Ureter (tissue), 1 donor: ENCODE measurements at regions not wholly inside any gene's neighbourhood (a gene's known extent, or its start where the extent isn't known, plus 50 kb on each side); places are given as distances from the start of the nearest gene placed in this dataset.

Source experiments
- DNase-seq: peaks from one replicate; pipeline ENCODE4 v3.0.0-alpha.2; 2020; ENCODE audit warnings: low spot score
- donor health status: DM: yes; HTN: yes; CAD: no.

DNA sequence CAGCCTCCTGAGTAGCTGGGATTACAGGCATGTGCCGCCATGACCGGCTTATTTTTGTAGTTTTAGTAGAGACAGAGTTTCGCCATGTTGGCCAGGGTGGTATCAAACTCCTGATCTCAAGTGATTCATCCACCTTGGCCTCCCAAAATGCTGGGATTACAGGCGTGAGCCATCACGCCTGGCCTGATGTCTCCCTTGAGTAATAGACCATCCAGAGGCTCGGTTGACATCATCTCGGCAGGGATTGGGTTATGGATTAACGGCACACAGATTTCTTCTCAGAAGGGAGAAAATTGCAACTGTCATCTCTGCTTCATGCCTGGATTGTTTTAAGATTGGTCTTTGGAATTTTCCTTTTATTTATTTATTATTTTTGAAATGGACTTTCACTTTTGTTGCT, 239.2 kb upstream of the LARGE1 start:
- DNase-seq, result no peak

DNA sequence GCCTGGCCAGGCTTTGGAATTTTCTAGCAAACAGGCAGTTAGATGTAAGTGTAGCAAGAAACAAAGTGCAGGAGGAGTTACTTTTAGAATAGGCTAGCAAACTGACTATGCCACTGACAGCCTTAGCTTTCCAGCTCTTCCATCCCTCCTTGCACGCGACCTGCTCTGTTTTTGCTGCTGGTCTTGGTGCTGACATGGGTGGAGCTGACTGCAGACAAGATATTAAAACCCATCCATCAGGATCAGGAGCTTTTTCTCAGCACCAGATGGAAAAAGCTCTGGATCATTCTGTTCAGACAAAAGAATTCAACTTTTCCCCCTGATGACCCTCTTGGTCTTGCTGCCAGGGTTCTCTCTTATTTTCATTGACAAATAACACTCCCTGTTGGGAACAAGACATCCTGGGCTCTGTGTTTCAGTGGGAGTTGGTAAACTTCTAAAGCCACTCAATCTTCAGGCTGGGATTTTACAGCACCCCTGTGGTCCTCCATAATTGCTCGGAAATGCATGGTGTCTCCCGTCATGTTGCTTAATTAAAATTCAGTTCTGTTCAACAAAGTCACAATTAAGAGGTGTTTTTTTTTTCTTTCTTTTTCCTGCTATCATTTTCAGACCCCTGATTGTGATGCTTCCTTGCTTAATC, 240.0 kb upstream of the LARGE1 start:
- no peak for DNase-seq

DNA sequence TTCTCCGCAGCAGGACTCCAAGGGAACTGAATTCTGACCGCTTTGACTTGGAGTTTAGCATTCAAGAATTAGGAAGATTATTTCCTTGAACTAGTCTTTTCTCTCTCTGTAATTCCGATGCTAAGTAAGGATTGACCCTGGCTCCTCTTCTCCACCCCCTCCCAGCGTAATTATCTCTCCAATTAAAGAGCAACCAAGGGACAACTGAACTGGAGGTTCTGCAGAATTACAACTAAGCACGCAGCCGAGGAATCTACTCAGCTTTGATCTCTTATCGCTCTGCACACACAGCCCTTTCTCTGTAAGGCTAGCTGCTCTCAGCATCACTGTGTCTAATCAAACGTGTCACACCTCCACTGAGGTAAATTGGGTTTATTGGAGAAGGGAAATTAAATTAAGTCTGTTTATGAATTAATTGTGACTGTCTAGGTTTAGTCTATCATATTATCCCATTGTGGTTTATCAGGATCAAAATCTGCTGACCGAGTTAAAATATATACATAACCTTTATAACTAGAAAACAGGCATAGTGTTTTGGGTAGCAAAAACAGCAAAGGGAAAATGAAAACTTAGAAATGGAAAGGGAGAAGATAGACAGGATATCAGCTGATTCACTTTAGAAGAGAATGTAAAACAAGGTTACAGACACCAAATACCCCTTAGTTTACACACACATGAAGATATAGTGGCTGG, 241.3 kb upstream of the LARGE1 start:
- no peak for DNase-seq

DNA sequence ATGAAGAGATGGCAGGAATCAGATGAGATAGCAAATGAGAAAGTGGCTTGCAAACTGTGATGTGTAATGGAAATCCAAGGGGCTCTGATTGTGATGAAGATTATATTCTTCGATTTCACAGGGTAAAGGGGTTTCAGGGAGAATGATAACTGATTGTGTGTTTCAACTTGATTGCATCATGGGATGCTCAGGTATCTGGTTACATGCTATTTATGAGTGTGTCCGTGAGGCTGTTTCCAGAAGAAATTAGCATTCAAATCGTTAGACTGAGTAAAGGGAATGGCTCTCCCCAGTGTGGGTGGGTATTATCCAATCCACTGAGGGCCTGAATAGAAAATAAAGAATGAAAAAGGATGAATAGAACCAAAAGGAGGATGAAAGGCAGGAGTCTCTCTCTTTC, 278.7 kb upstream of the LARGE1 start:
- no peak for DNase-seq

DNA sequence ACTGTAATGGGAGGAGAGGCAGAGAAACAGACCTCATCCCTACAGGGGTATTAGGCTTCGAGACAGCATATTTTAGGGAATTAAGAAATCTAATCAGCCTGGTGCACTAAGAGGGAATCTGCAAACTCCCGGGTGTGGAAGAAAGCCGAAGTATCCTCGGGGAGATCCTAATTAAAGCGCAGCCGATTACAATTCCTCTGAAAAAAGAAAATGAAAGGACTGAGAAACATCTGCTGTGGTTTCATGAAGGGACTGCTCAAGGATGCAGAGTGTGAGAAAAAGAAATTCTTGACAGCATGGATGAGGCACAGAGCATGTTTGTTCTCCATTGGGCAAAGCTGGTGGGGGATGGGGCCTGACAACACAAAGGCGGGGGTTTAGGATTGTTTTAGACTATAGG, 290.0 kb upstream of the LARGE1 start:
- no peak for DNase-seq

DNA sequence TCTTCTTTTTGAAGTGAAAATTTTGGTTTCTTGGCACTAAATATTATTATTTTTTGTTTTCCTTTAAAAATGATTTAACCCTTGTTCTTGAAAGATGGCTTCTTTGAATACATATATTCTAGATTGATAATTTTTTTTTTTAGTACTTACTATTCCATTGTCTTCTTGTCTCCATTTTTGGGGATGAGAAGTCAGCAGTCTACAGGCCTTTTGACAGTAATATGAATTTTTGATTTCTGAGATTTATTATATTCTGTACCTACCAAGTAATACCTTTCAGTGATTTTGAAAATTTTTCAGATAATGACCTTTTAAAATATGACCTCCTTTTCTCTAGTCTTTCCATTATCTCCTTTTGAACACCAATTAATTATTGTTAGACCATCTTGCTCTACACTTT, 294.1 kb upstream of the LARGE1 start:
- DNase-seq, result no peak

DNA sequence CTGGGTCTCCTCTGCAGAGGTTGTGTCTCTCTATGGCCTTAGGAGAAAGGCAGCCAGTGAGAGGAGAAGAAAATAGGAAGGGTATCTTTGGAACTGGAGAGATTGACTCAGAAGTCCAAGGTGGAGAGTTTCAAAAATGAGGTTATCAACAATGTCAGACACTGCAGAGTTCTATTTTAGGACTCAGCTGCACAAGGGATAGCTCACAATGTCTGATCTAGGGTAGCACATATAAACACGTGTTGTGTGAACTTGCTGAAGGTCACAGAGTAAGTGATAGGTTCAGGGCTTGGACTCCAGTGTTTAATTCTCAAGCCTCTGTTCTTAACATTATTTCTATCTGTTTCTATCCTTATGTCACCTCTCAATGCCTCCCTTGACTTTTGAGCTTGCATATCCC, 305.0 kb upstream of the LARGE1 start:
- DNase-seq, result no peak

DNA sequence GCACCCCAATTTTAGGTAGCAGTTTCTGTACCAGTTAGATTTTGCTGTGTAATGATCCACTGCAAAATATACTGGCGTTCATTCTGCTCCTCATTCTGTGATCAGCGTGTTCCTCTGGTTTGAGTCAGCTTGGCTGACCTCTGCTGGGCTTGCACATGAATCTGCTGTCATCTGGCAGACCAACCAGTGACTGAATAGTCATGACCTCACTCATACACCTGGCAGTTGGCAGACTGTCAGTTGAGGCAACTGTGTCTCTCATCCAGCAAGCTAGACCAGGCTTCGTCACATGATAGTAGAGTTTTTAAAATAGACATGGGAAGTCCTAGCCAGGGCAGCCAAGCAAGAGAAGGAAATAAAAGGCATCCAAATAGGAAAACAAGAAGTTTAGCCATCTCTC, 316.3 kb upstream of the LARGE1 start:
- DNase-seq, result peak; percentile 45

DNA sequence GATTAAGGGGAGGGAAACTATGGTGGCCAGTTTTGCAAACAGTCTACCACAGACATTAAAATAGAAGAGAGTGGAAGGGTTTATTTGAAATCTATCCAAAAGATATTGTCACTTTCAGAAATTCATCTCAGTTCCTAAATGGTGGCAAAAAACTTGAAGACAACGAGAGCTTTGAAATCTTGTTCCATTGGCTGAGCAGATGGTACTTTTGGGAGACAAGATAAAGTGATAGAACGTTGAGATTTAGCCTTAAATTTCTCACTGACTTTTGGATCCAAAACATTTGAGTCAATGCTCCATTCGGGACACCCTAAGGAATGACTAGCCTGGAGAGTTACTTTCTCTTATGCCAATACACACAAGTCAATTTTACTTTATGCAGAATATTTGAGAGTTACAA, 319.1 kb upstream of the LARGE1 start:
- DNase-seq, result no peak

DNA sequence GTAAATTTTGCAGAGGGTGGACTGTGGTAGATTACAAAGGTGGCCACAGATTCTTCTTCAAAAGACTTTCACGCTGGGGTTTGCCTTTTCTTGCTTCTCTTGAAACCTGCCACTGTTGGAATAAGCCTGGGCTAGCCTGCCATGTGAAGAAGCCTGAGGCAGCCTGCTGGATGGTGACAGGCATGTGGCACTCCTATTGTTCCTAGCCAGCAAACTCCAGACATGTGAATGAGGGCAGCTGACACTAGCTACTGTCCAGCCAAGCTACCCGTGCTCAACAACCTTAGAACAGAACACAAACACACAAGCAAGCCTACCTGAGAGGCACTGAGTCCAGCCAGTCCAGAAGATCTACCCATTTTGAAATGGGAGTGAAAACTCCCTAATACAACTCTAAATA, 322.7 kb upstream of the LARGE1 start:
- DNase-seq, result no peak

DNA sequence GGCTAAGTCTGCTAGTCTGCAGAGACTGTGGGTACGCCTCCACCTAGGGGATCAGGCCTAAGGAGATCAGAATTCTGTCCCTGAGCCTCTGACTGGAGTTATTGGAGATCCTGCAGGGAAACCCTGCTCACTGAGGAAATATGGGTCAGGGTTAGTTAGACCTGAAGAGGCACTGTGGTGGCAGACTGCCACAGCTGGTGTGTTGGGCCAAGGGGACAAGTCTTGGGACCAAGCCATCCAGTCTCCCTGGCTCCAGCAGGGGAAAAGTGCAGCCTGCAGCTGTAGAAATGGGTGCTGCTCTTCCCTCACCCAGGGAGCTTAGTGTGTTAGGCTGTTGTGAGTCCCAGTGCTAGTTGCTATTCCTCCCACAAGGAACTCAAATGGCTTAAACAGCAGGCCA, 334.8 kb upstream of the LARGE1 start:
- DNase-seq, result no peak

DNA sequence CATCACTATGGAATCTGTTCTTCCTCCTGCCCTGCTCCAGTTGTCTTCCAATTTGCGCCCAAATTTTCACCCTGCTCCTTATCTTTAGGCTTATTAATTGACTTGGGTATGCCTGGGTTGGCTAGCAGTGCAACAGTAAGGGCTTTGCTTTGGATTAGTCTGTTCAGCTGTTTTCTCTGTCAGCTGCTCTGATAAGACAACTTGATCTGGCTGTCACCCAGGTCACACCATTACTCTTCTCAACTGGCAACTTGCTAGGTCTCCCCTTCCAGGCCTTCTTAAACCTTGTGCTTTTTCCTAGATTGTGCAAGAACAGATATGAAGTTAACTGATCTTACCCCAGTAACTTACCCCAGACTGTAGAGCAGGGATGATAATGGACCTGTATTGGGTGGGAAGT, 357.8 kb upstream of the LARGE1 start:
- no peak for DNase-seq

DNA sequence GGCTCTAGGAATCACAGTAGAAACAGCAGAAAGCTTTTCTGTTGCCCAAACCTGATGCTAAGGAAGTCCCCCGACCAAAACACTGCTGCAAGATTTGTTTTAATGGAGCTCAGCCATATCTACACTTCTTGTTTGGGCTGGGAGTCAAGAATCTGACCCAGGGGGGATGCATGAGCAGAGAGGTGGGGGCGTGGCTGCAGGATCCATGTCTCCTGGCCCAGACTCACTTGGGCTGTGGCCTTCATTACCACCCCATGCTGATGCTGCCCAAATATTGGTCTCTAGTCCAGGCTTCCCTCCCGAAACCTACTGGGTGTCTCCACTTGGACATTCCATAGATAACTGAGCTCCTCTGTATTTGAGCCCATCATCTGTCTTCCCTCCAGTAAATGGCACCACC, 361.5 kb upstream of the LARGE1 start:
- no peak for DNase-seq

DNA sequence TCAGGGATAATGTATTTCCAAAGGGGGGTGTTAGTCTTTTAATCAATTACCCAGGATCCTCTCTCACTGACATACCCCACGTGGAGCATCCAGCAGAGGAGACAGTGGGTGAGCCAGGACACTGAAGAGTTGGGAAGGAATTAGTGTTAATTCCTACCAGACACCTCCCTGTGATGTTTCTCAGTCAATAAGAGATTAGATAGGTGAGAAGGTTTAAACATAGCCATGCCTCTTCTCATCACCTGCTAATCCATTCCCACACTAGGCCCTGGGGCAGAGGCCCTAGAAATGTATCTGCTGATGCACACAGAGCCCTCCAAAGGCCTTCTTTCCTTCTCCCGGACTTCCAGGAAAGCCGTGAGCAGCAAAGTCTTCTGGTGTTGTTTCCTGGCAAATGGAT, 363.6 kb upstream of the LARGE1 start:
- DNase-seq, result no peak

DNA sequence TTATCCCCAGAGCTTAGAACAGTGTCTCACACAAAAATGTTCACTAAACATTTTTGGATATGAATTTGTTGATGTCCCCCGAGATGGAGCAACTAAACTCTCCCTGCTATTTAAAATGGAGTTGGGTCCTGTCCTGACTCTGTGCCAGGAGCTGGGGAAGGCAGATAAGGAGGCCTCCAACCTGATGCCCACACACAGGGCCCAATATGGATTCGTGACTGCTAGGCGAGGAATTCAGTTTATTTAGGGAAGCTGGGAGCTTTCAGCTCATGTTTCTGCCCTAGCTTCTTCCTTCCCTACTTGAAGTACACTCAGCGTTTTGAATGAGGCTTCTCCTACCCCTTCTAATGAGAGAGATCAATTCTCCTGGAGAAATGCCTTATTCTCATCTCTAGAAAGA, 373.0 kb upstream of the LARGE1 start:
- no peak for DNase-seq

DNA sequence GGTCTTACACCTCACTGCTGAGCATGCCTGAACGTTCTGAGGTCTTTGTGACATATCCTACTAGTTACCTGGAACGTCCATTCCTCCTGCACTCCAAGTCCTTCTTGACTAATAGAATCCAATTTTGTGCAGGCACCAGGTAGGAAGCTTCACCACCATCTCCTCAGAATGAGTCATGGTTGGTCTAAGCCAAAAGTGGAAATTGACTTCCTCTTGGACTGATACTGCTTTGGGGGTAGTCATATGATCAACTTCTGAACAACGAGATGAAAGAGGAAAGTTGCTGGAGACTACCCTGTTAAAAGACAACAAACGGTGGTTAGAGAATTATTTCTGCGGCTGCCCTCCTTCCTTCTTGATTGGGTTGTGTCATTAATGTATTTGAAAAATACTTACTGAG, 374.2 kb upstream of the LARGE1 start:
- DNase-seq, result no peak

DNA sequence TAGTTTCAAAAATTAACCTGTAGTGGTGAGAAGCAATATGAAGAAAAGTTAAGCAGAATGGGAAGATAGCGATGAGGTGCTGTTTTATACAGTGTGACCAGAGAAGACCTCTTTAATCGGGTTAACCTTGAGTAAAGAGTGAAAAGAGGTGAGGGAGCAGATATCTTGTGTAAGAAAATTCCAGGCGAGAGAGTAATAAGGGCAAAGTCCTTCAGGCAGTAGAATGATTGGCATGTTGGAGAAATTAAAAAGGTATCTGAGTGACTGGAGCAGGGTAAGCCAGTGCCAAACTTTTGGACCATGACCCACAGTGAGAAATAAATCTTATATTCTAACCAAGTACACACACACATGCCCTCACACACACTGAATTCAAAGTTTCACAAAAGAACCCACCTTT, 374.7 kb upstream of the LARGE1 start:
- no peak for DNase-seq

DNA sequence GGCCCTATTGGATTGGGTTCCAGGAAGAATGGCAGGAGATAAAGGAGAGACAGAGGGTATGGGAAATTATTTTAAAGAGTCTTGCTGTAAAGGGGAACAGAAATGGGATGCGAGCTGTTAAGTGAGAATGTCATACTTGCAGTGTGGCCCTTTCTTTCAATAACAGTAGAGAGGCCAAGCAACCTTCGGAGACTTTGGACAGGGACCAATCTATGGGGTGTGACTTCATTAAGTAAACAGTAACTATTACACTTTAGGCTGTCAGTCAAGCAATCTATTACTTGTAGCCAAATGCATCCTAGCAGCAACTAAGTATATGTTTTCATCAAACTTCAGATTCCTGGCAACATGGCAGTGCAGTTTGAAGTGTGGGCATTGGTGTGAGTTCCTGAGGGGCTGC, 376.2 kb upstream of the LARGE1 start:
- no peak for DNase-seq

DNA sequence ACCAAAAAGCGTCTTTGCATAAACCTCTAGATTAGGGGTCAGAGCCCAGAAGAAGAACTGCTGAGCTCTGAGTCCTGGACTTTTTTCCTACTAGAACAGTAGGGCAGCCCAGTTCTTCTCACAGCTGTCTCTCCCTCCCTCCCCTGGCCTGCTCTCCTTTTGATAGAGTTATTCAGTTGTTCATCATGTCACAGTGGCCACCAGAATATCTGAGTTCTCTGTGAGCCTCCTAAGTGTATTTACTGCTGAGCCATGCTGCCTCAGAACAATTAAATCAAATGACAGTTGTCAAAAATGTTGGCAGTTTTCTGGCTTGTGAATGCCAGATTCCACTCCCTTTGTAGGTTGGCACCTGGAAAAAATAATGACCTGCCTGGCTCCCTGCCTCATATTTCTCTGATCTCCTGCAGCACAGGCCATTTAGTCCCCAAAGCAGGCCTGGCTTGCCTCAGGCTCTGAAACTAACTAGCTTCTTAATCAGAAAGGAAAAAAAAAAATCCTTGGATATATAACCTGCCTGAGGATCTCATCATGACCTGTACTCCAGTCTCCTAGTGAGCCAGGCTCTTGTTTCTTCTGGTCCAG, 377.4 kb upstream of the LARGE1 start:
- no peak for DNase-seq

DNA sequence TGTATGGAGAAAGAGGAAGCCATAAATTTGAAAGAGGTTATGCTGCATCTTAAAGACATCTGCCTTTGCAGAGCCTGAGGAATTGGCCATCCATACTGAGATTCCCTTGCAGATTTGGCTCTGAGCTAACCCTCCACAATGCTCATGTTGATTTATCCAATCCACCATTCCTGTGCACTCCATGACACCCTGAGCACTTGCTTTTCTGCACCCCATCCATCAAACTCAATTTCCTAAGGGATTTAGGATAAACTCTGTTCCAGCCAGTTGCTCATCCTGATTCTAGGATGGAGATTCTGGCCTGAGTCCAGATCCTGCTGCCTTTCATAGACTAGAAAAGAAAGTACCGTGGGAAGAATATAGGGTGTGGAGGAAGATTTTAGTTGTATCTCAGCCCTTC, 379.2 kb upstream of the LARGE1 start:
- DNase-seq, result no peak

DNA sequence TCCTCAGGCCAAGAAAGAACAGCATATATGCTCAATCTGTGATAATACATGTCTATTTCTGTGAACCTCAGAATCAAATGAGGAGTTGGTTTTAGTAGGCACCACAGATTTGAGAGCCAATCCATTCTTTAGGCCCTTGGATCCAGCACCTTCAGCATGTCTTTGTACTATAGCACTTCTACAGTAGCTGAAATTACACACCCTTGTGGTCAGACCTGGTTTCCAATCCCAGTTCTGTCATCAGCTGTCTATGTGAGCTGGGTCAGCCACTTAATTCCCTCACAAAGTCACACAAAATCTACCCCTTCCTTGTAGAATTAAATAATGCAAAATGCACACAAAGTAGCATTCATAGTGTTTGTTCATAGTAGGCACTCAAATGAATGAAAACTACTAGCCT, 381.3 kb upstream of the LARGE1 start:
- no peak for DNase-seq

DNA sequence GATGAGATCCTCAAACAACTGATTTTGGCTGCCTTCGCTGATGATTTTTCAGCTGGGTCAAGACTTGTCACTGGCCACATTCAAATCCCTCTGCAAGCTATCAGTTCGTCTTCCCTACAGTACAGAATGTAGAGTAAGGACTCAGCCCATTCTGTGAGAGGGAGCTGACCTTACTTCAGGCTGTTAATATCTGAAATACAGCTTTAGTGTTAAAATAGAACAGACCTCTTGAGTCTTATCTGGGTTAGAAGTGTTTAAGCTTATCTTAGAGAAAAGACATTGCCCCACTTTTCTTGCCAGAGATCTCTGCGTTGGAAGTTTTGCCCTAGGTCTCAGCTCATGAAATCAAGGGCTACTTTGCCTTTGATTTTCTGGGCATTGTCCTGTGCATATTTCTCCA, 383.4 kb upstream of the LARGE1 start:
- DNase-seq, result no peak

DNA sequence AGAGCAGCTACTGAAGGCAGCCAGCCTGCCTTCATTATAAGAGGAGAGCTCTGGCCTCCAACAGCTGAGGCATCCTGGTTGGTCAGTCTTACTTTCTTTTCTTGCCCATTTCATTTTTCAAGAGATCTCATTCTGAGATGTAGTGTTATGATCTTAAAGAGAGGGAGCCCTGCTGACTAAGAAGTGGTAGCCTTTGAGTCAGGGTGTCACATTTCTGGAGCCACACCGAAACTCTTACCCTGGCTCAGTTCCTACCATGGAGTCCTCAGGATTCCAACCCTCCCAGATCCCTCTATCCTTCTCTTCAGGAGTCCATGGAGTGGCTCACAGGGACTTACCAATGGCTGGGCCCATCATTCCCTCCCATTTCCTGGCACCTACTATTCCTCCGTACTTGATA, 386.1 kb upstream of the LARGE1 start:
- no peak for DNase-seq

DNA sequence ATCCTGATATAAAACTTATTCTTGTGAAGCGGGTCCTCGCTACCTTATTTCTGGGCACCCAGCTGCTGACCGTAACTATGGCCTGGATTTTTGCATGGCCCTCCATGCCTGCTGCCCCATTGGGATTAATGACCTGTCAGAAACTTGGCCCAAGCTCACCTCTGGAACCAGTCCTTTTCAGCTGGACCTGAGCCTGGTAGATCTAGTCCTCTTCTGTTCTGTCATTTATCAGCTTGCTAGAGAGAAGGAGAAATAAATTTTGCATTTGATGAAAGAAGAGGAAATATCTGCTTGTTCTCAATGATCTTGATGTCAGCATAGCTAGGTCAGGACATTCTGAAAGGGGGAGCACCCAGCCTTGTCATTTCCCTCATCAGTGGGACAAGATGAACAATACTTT, 387.8 kb upstream of the LARGE1 start:
- DNase-seq, result no peak
